ENCODE measurements at regions not wholly inside any gene's neighbourhood (a gene's known extent, or its start where the extent isn't known, plus 50 kb on each side); places are given as distances from the start of the nearest gene placed in this dataset.
"Not testable (repeated sequence)": the region's sequence is repeated elsewhere in the genome, so short reads cannot be mapped to it uniquely, and the experiment has no call there.

- DNase-seq (no peak), ATAC-seq (no peak)
Observed at GRCh38 chr5:130836729-130837649, 328.1 kb downstream of the HINT1 start.

- ATAC-seq, DNase-seq: not testable (repeated sequence)
Observed at GRCh38 chr5:130817598-130818384, 347.3 kb downstream of the HINT1 start.

GRCh38 chr5:130815246-130815645 lies 349.8 kb downstream of the HINT1 start:
- no peak for DNase-seq

GRCh38 chr5:130808691-130809090 lies 356.4 kb downstream of the HINT1 start:
- ATAC-seq (no peak), DNase-seq (no peak)

More at GRCh38 chr5:130815246-130815645, 349.8 kb downstream of the HINT1 start:
- no peak for ATAC-seq

- ATAC-seq: no peak
Observed at GRCh38 chr5:130805648-130806047, 359.4 kb downstream of the HINT1 start.

GRCh38 chr5:130805036-130805435 lies 360.0 kb downstream of the HINT1 start:
- DNase-seq (no peak), ATAC-seq (no peak)

More at GRCh38 chr5:130805648-130806047, 359.4 kb downstream of the HINT1 start:
- DNase-seq: no peak

GRCh38 chr5:130801963-130802362 lies 363.1 kb downstream of the HINT1 start:
- no peak for DNase-seq
- ATAC-seq: no peak

- no peak for ATAC-seq
- no peak for DNase-seq
Observed at GRCh38 chr5:130799015-130799414, 366.0 kb downstream of the HINT1 start.

- ATAC-seq: no peak
Observed at GRCh38 chr5:130797303-130797702, 367.8 kb downstream of the HINT1 start.

GRCh38 chr5:130796902-130797301 lies 368.2 kb downstream of the HINT1 start:
- ATAC-seq (no peak), DNase-seq (no peak)

More at GRCh38 chr5:130797303-130797702, 367.8 kb downstream of the HINT1 start:
- no peak for DNase-seq

- DNase-seq: no peak
- ATAC-seq: no peak
Observed at GRCh38 chr5:130796032-130796431, 369.0 kb downstream of the HINT1 start.

GRCh38 chr5:130795037-130795436 lies 370.0 kb downstream of the HINT1 start:
- no peak for DNase-seq
- ATAC-seq: no peak

GRCh38 chr5:130777794-130778193 lies 387.3 kb downstream of the HINT1 start:
- ATAC-seq: no peak
- DNase-seq: no peak

- DNase-seq: no peak
- ATAC-seq: no peak
Observed at GRCh38 chr5:130773813-130774212, 391.2 kb downstream of the HINT1 start.

GRCh38 chr5:130762031-130762430 lies 403.0 kb downstream of the HINT1 start:
- DNase-seq (no peak), ATAC-seq (no peak)

- ATAC-seq: no peak
- no peak for DNase-seq
Observed at GRCh38 chr5:130759061-130759460, 406.0 kb downstream of the HINT1 start.

GRCh38 chr5:130747556-130747955 lies 417.5 kb downstream of the HINT1 start:
- ATAC-seq: no peak
- DNase-seq: no peak

- ATAC-seq, DNase-seq: not testable (repeated sequence)
Observed at GRCh38 chr5:130746641-130747040, 418.4 kb downstream of the HINT1 start.

- ATAC-seq (no peak), DNase-seq (no peak)
Observed at GRCh38 chr5:130743092-130743491, 422.0 kb downstream of the HINT1 start.

- ATAC-seq (no peak), DNase-seq (no peak)
Observed at GRCh38 chr5:130740047-130740569, 424.9 kb downstream of the HINT1 start.

GRCh38 chr5:130731839-130732238 lies 433.2 kb downstream of the HINT1 start:
- no peak for ATAC-seq
- no peak for DNase-seq

GRCh38 chr5:130729541-130729940 lies 435.5 kb downstream of the HINT1 start:
- DNase-seq: no peak
- ATAC-seq: no peak

GRCh38 chr5:130727830-130728229 lies 437.2 kb downstream of the HINT1 start:
- DNase-seq (no peak), ATAC-seq (no peak)

Measured in stimulated activated naive CD8-positive, alpha-beta T cell treated with anti-CD3 and anti-CD28 coated beads, Interleukin-15, Interleukin-2, amounts not matched to agents 100 U/mL and 50 U/mL, for 24 hours (primary cell).